ENCODE measurements at regions not wholly inside any gene's neighbourhood (a gene's known extent, or its start where the extent isn't known, plus 50 kb on each side); places are given as distances from the start of the nearest gene placed in this dataset.

DNA sequence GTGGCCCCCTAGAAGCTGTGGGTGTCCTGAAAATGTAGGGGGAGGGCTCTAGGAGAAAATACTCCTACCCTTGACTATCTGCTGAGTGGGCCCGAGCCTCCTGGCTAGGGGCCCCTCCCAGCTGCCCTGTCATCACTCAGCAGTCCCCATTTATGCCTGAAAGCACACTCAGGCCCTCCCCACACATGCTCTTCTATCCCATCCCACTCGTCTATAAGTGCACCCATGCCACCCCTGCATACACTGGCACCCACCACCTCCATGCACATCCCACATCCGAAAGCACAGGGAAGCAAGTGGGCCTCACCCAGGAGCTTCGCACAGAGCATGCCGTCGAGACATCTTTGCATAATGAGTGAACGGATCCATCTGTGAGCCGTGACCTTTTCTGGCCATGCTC, 80.4 kb upstream of the POU3F1 start:
- DNase-seq, result no peak

DNA sequence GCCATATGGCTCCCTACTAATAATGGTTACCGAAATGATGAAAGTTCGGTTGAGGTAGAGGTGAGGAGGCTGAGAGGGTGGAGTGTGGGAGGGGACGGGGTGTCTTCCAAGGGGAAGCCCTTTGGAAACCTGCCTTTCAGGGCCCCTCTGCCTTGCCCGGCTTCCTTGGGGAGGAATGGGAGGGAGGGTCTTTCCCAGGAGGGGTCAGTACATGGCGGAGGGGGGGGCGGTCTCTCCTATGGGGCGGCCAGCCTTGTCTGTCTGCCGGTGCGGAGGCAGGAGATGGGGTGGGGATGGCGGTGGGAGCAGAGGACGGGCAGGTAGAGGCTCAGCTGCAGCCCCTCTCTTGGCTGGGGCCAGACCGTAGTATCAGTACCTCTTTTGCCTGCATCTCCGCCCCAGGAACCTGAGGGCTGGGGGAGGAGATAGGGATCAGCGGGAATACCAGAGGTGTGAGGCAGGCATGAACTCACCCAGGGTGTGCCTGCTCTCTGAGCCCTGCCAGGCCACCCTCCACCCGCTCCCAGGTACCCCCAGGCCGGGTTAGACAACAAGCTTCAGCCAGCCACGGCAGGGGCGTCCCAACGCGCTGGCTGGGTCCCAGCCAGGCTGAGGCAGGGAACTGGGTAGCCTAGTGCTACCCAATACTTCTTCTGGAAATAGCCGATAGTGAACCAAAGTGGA, 79.4 kb upstream of the POU3F1 start:
- DNase-seq, result no peak

DNA sequence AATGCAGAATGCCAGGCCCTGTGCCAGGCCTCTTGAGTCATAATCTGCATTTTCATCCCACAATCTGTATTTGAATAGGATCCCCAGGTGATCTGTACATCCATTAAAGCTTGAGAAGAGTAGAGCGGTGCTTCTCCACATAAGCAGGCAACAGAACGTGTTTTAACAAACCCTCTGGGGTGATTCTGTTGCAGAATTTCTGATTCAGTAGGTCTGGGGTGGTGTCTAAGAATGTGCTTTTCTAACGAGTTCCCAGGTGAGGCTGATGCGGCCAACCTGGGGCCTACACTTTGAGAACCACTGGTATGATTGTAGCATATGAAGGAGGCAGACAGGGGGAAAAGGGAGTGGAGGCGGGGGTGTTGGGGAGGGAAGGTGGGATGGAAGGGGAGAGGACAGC, 78.4 kb upstream of the POU3F1 start:
- no peak for DNase-seq

DNA sequence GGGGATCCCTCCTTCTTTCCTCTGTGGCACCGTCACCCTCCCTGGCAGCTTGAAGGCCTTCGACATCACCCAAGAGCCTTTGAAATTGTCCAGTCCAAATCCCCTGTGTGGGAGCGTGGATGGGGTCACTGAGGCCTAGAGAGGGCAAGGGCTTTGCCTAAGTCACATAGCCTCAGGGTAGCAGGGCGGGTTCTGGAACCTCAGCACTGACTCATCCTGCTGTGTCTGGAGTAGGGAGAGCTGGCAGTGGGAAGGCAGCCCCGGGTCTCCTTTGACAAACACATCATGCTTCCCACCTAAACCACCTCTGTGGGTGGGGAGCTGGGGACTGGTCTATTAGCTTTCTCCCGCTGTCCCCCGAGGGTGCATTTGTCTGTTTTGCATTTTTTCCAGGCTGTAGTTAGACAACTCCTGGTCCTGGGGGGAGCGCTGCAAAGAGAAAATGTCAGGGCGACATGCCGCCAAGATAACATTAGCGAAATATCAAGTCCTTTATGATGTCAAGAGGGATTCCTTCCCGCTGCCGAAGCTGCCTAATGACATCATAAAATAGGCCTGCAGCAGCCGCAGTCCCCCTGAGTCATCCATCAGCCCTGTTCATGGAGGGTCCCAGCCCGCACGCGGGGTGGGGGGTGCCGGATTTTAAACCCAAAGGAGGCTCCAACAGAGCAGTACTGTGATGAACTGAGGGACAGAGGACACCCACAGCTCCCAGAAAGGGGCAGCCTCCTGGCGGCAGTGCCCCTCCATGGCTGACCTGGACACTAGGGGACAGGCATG, 77.0 kb upstream of the POU3F1 start:
- DNase-seq, result no peak

DNA sequence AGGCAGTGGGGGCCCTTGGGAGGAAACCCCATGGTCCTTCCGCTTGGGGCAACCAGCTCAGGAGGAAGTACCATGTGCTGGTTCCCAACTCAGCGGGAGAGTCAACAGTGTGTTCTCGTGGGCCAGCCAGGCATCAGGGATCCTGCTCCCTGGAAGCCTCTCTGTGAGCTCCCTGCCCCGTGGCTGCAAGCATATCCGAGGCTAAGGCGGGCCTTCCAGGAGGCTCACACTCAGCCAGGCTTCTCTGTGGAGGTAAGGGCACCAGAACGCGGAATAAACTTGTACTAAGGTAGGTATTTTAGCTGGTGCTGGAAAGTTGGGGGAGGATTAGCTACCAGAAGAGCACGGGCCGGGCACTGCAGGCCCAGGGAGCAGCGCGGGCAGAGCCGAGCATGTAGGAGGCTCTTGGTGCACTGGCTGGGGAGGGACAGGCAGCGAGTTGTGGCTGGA, 74.7 kb upstream of the POU3F1 start:
- DNase-seq, result no peak

DNA sequence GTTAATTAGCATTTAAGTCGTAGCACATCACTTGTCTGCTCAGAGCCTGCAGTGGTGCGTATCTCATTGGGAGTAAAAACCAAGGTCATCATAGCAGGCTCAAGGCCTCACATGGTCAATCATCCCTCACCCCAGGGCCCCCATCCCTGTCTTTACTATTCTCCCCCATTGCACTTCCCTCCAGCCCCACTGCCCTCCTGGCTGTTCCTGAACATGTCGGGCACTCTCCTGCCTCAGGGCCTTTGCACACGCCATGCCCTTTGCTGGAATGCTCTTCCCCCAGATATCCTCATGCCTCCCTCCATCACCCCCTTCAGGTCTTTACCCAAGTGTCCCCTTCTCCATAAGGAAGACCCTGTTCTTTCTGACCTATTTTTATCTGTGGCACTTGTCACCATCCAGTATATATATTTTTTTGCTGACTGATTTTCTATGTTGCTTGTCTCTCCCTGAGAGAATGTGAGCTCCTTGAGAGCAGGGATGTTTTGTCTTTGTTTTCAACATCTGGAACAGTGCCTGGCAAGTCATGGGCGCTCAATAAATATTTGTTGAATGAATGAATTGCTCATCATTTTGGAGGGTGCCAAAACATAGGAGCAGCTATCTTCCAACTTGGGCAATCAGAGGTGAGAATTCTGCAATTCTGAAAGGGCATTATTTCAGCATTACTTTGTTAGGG, 74.1 kb upstream of the POU3F1 start:
- no peak for DNase-seq

DNA sequence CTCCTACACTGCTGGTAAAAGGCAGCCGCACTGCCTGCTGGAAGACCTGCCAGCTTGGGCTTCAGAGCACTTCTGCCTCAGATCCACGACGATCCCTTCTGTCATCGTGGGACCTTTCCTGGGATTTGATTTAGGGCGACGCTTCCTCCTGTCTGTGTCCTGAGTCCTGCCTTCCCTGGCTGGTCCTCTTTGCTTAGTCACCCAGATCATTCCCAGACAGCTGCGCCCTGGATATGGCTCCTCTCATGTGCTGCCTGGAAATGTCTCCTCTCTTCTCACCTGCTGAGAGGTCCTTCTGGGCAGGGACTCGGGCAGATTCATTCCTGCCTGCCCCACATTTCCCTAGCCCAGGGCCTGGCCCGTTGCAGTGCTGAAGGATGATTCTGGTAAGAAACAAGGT, 72.4 kb upstream of the POU3F1 start:
- no peak for DNase-seq

DNA sequence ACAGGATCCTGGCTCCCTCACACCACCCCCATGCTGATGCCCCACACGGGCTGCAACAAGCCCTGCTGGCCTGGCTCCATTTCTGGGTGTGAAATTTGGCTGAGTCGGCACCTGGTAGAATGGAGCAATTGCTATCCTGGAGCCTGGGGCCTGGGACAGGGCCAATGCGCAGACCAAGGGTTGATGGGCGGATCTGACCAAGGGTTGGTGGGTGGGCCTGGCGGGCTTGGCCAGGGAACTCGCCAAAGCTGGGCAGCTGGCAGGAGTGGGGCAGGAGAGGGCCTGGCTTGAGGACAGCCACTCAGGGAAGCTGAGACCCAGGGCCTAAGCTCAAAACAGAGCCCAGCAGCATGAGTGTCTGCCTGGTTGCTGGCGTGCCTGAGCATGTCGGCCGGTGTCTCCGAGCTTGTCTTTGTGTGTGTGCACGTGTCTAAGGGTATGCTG, 70.9 kb upstream of the POU3F1 start:
- DNase-seq, result no peak

DNA sequence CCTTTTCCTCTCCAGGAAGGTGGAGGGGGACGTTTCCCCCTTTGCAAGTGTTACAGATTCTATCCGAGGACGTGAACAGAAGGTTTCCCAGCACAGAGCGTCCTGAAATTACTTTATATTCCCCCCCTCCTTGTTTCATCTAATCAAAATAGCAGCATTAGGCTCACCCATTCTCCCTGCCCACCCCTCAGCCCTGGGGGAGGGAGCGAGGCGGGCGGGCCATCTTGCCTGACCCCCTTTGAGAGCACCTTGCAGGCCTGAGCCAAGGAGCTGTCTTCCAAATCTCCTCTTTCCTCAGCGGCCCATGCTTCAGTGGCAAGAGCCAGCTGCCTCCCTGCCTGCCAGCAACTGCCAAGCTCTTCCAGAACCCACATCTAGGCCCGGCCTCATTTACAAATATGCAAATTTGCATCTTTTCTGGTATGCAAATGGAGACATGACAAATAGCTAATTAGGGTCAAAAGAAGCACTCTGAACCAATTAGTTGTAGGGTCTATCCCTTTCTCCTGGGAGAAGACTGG, 69.1 kb upstream of the POU3F1 start:
- DNase-seq, result no peak

DNA sequence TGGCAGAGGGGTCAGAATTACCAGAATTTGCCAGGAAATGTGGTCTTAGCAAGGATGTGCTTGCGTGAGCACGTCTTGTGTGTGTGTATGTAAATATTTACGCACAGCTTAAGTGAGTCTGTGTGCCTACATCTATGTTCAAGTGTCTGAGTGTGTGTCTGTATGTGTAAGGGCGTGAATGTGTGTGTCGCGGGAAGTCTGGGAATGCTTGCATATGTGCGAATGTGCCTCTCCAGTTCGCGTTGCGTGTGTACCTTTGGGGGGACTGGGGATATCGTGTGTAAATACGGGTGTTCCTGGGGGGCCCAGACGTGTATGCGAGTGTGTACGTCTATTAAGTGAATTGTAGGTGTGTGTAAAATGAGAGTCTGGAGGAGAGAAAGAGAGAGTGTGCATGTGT, 68.6 kb upstream of the POU3F1 start:
- DNase-seq, result no peak

DNA sequence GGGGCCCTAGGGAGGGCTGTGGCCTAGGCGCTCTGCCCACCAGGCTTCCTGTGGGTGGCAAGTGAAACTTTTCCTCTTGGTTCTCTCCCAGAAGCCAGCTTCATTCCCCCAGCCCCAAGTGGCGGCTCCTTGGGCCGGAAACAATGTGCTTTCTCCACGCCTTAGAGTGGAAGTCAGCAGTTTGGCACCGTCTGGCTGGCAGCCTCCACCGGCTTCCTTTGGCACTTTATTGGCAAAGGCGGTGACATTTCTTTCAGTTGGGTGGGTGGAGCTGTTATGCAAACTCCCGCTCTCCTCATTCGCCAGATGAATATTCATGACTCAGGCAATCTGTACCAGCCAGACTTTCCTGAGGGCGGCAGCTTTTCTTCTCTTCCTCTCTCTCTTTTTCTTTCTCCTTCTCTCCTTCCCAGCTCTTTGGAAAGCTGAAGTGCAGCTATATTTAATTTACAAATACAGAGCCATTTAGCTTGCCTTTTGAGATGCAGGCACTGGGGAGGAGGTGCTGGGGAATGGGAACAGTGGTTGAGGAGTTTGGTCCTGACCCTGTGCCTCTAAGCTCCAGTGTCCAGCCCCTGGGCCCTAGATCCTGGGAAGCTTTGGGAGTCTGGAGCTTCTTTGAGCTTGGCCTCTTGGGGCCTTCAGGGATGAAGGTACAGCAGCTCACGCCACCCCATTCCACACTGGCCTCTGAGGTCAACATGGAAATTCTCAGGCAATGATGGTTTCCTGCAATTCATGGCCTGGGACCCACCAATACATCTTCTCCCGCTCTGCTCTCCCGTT, 67.8 kb upstream of the POU3F1 start:
- DNase-seq, result no peak

DNA sequence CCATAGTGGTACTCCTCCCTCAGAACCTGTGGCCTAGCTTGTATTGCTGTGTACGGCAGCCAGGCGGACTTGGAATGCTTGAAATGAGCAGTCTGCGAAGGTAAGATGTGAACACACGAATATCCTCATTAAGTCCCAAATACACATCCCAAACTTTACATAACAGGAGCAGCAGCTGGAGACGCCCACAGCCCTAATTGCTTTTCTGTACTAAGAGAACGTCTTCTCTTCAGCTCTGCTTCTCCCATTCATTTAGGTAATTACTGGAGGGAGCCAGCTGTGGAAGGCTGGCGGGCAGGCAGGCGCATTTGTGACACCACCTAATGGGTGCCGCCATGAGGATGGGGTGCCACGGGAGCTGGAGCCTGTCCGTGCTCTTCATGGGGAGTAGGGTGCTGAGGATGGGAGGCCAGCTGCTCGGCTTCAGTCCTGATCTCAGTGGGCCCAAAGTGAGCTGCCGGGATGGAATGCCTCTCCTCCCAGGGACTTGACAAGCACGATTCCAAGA, 66.6 kb upstream of the POU3F1 start:
- no peak for DNase-seq

DNA sequence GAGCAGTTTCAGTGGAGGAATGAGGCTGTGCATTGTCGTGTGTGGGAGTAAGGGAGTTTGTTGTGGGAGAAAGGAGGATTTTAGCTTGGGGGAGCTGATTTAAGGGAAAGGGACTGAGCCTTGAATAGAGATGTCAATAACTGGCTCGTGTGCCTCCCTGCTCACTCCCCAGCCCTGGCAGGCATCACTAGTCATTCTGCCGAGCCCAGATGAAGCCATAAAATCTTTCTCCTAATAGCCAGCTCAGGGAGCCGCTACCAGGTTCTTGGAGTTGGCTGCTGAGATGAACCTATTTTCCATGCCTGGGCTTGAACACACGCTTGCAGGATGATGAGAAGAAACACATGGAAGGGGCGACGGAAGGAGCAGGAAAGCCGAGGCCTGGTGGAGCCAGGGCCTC, 65.0 kb upstream of the POU3F1 start:
- DNase-seq, result no peak

DNA sequence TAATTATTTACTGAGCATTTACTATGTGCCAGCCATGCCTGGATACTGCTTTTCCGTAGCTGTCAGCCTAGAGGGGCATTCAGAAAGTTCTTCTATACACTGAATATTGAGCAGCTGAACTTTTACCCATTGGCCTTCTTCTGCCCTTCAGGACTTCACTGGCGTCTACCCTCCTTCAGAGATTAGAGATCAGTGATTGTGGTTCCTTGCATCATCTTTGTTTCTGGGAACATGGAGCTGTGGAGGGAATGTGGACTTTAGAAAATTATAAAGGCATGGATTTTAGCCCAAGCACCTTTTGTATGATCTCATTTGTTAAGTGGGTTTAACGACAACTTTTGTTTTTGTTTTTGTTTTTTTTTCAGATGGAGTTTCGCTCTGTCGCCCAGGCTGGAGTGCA, 58.7 kb upstream of the POU3F1 start:
- no peak for DNase-seq

DNA sequence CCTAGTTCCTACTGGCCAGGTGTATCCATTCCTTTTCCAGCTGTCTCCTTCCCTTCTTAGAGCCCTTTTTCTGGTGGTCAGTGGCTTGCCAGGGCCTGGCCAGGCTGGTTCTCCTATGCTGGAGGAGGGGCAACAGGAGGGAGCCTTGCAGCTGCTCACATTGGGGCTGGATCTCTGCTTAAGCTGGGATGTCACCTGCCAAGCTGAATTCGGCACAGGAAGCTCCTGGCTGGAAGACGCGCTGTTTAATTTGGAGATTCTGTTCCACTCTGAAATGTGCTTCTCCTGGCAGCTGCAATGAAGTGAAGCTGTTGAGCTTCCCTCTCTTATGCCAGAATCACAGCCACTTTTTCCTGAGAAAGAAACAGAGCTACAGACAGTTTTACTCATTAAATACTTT, 56.0 kb upstream of the POU3F1 start:
- no peak for DNase-seq

DNA sequence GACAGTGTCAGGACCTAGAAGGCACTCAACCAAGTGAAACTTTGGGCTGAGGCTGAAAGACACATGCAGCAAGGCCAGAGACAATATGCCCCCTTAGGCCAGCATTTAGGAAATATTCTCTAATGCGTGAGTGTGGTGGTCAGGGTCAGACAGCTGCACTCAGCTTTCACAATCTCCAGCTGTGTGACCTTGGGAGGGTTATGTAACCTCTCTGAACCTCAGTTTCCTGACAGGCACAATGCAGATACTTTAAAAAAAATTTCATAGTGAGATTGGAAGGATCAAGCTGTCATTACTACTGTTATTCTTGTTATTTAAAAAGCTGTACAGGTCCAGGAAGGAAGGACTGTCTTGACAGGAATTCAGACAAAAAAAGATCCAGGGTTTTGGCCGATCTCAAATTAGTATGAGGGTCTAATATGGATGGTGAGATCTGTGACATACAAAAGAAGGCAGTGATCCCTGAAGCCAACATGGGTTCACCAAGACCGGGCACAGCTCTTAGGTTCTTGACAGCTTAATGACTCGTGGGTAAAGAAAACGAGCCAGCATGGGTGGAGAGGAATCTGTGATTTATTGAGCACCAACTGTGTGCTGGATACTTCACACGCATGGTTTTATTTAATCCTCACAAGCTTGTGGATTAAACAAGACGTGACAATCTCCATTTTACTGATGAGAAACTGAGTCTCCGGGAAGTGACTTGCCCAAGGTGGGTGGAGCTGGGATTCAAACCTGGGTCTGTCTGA, 54.6 kb upstream of the POU3F1 start:
- DNase-seq, result no peak

DNA sequence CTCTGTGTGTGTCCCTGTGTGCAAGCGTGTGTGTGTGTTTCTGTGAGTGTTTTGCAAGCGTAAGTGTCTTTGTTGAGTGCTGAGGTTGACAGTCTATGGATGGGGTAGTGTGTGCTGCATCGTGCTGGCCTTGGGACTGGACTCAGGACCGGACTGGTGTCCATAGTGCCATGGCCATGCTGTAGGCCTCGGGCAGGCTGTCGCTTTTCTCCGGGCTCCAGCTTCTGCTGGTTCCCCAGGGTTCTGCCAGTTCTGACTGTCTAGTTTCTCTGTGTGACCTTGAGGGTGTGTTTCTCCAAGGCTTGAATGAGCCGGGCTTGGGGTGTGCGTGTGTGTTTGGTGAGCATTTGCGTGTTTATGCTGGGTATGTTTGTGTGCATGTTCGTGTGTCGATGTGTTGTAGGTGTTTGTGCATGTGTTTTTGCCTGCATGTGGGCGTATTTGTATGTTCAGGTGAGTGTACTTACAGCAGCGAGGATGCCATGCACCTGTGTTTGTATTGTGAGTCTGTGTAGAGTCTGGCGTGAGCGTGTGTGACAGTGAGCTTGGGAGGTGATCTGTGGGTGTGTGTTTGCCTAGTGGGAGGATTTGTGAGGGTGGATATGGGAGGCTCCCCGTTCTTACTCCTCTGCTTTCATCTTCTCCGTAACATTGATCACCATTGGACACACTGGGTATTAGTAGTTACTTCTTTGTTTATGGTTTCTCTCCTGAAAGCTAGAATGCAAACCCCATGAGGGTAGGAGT, 51.7 kb upstream of the POU3F1 start:
- DNase-seq, result no peak

DNA sequence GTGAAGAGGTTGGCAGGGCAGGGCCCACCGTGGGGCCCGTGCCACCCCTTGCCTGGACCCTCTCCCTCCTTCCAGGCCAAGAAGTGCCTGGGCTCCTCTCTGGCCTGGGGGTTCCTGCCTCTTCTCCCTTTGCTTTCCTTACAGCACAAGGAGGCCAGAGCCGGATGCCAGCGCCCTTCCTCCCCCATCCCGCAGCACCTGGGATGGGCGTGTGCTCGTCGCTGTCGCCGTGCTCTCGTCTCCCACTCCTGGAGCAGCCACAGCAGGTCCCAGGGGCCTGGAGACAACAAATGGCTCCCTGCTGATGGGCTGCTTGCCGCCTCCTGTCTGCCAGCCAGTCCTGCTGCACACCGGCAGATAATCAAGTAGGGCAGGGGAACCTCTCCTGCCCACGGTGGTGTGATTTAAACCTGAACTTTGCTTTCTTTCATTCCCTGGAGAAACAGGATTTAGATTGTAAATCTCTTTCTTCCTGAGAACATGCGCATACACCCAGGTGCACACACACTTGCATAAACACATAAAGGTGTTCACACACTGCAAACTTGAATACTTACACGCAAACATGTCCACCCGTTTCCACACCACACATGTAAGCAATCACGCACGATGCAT, 50.8 kb upstream of the POU3F1 start:
- no peak for DNase-seq

All from fibroblast of upper back skin (primary cell).